ENCODE measurements at regions not wholly inside any gene's neighbourhood (a gene's known extent, or its start where the extent isn't known, plus 50 kb on each side); places are given as distances from the start of the nearest gene placed in this dataset.

GRCh38 chrX:4638036-4638435 is 924.6 kb upstream of the PRKX start:
- no peak for TF ChIP-seq SUZ12 (IDR thresholded peaks at IDR 0.05; ENCODE audit: extremely low read depth, insufficient read depth, insufficient read length)
- TF ChIP-seq YY1 (IDR thresholded peaks at IDR 0.05; ENCODE audit: insufficient read depth, insufficient read length), result no peak
- no peak for TF ChIP-seq ZNF274 (IDR thresholded peaks at IDR 0.05; ENCODE audit: low read depth, low read length)

Data from NT2/D1 (cell line).